Muscle of leg (tissue), 3 donors: ENCODE measurements at regions not wholly inside any gene's neighbourhood (a gene's known extent, or its start where the extent isn't known, plus 50 kb on each side); places are given as distances from the start of the nearest gene placed in this dataset.
"Not testable (repeated sequence)": the region's sequence is repeated elsewhere in the genome, so short reads cannot be mapped to it uniquely, and the experiment has no call there.

Experiments used
- DNase-seq: peaks from one replicate; pipeline ENCODE4 v3.0.0; 2013
- H3K27ac ChIP-seq: one replicate; pipeline ENCODE4 v1.5.1; 2013; ENCODE audit warnings: mild to moderate bottlenecking, low read length, control low read depth
- H3K27me3 ChIP-seq: one replicate; pipeline ENCODE4 v1.6.1; 2013; ENCODE audit warnings: low read length; ENCODE audit not compliant: control insufficient read depth, insufficient read depth
- H3K36me3 ChIP-seq: one replicate; pipeline ENCODE4 v1.6.1; 2013; ENCODE audit warnings: low read length; ENCODE audit not compliant: control insufficient read depth, insufficient read depth
- H3K4me1 ChIP-seq: one replicate; pipeline ENCODE4 v1.6.1; 2013; ENCODE audit warnings: low read length; ENCODE audit not compliant: control insufficient read depth, insufficient read depth
- H3K4me3 ChIP-seq: one replicate; pipeline ENCODE4 v1.5.1; 2013; ENCODE audit warnings: low read length, control low read depth
- H3K9me3 ChIP-seq: replicated peaks from 2 replicates; pipeline ENCODE4 v1.6.1; 2013; ENCODE audit warnings: low read depth, low read length; ENCODE audit not compliant: control insufficient read depth
- WGBS: methylation state at CpG from one replicate; pipeline ENCODE4 v1.1.5; 2013; ENCODE audit warnings: missing lambda C conversion rate; ENCODE audit not compliant: insufficient coverage; 5-methylcytosine and 5-hydroxymethylcytosine counted together

- Histone ChIP-seq H3K27me3 (no peaks in the 10 kb centered on the region), H3K36me3 (no peaks in the 10 kb centered on the region), H3K4me3 (no peak overlapping the region), H3K4me1 (no peaks in the 10 kb centered on the region), H3K9me3 (no peaks in the 10 kb centered on the region), H3K27ac (no peak overlapping the region)
- no peak for DNase-seq
- no CpG with 5 or more reads among the region's 3 CpGs for WGBS
Measured at GRCh38 chr9:31556667-31557463, 827.6 kb upstream of the ACO1 start.

GRCh38 chr9:31572190-31572589, 812.3 kb upstream of the ACO1 start:
- H3K4me1 ChIP-seq, H3K4me3 ChIP-seq, H3K36me3 ChIP-seq, H3K9me3 ChIP-seq, H3K27ac ChIP-seq, DNase-seq, H3K27me3 ChIP-seq: not testable (repeated sequence)
- WGBS: no CpG with 5 or more reads among the region's 1 CpG

- Histone ChIP-seq H3K4me3 (no peak overlapping the region), H3K27ac (no peak overlapping the region), H3K9me3 (no peaks in the 10 kb centered on the region), H3K27me3 (no peaks in the 10 kb centered on the region), H3K4me1 (no peaks in the 10 kb centered on the region), H3K36me3 (no peaks in the 10 kb centered on the region)
- no peak for DNase-seq
- no CpG with 5 or more reads among the region's 2 CpGs for WGBS
Measured at GRCh38 chr9:31573561-31573960, 810.9 kb upstream of the ACO1 start.

GRCh38 chr9:31574006-31574765, 810.3 kb upstream of the ACO1 start:
- Histone ChIP-seq H3K36me3 (no peaks in the 10 kb centered on the region), H3K9me3 (no peaks in the 10 kb centered on the region), H3K4me3 (no peak overlapping the region), H3K27ac (no peak overlapping the region), H3K4me1 (no peaks in the 10 kb centered on the region), H3K27me3 (no peaks in the 10 kb centered on the region)
- no peak for DNase-seq
- 70% methylated on average over 2 of the region's 4 CpGs for WGBS

GRCh38 chr9:31582071-31582470, 802.4 kb upstream of the ACO1 start:
- H3K4me1 ChIP-seq: no peaks in the 10 kb centered on the region
- H3K27me3 ChIP-seq: no peaks in the 10 kb centered on the region
- no peak for DNase-seq
- H3K4me3 ChIP-seq: no peak overlapping the region
- H3K9me3 ChIP-seq: no peaks in the 10 kb centered on the region
- WGBS: no CpG with 5 or more reads among the region's 3 CpGs
- H3K27ac ChIP-seq: no peak overlapping the region
- no peaks in the 10 kb centered on the region for H3K36me3 ChIP-seq

- Histone ChIP-seq H3K4me3 (no peak overlapping the region), H3K9me3 (no peaks in the 10 kb centered on the region), H3K4me1 (no peaks in the 10 kb centered on the region), H3K27ac (no peak overlapping the region), H3K27me3 (no peaks in the 10 kb centered on the region), H3K36me3 (no peaks in the 10 kb centered on the region)
- no peak for DNase-seq
Measured at GRCh38 chr9:31582561-31582960, 801.9 kb upstream of the ACO1 start.

- H3K36me3 ChIP-seq: no peaks in the 10 kb centered on the region
- no peaks in the 10 kb centered on the region for H3K4me1 ChIP-seq
Measured at GRCh38 chr9:31585158-31585557, 799.3 kb upstream of the ACO1 start.

GRCh38 chr9:31587146-31587545, 797.3 kb upstream of the ACO1 start:
- Histone ChIP-seq H3K9me3 (no peaks in the 10 kb centered on the region), H3K4me1 (no peaks in the 10 kb centered on the region), H3K36me3 (no peaks in the 10 kb centered on the region), H3K27me3 (no peaks in the 10 kb centered on the region), H3K27ac (no peak overlapping the region), H3K4me3 (no peak overlapping the region)
- WGBS: 67% methylated on average over 2 of the region's 3 CpGs
- DNase-seq: no peak

More at GRCh38 chr9:31585158-31585557, 799.3 kb upstream of the ACO1 start:
- Histone ChIP-seq H3K9me3 (no peaks in the 10 kb centered on the region), H3K27me3 (no peaks in the 10 kb centered on the region), H3K27ac (no peak overlapping the region), H3K4me3 (no peak overlapping the region)
- DNase-seq: no peak

GRCh38 chr9:31588006-31588405, 796.4 kb upstream of the ACO1 start:
- Histone ChIP-seq H3K4me1 (no peaks in the 10 kb centered on the region), H3K36me3 (no peaks in the 10 kb centered on the region), H3K9me3 (no peaks in the 10 kb centered on the region), H3K27ac (no peak overlapping the region), H3K4me3 (no peak overlapping the region), H3K27me3 (no peaks in the 10 kb centered on the region)
- no peak for DNase-seq
- 95% methylated on average over 4 of the region's 4 CpGs for WGBS

- no peaks in the 10 kb centered on the region for H3K27me3 ChIP-seq
- H3K9me3 ChIP-seq: no peaks in the 10 kb centered on the region
- no peak for DNase-seq
Measured at GRCh38 chr9:31588756-31589155, 795.7 kb upstream of the ACO1 start.

More at GRCh38 chr9:31588756-31589155, 795.7 kb upstream of the ACO1 start:
- H3K4me3 ChIP-seq: no peak overlapping the region
- H3K4me1 ChIP-seq: no peaks in the 10 kb centered on the region
- H3K36me3 ChIP-seq: no peaks in the 10 kb centered on the region
- H3K27ac ChIP-seq: no peak overlapping the region
